Esophagus squamous epithelium (tissue), 5 donors: ENCODE measurements at regions not wholly inside any gene's neighbourhood (a gene's known extent, or its start where the extent isn't known, plus 50 kb on each side); places are given as distances from the start of the nearest gene placed in this dataset.

Experiments
- DNase-seq: peaks from one replicate; lab custom pipeline; 2025; lab: John Stamatoyannopoulos, UW
- H3K27ac ChIP-seq, 4 donors: fragments of 200-600 bp; sonication (generic); one replicate each; pipeline ENCODE4 v1.5.1; 2016 to 2019; ENCODE audit warnings: mild to moderate bottlenecking in 1 of 4
- H3K27me3 ChIP-seq, 4 donors: fragments of 200-600 bp; sonication (generic); 1 replicate in 3 of 4; 2 replicates in 1 of 4; pipeline versions ENCODE4 v1.5.1 to v1.6.0; 2017 to 2021; ENCODE audit warnings: antibody characterized with exemption in 1 of 4
- H3K36me3 ChIP-seq, 3 donors: fragments of 200-600 bp; sonication (generic); one replicate each; pipeline ENCODE4 v1.5.1; 2016 to 2019
- H3K4me1 ChIP-seq, 3 donors: fragments of 200-600 bp; sonication (generic); one replicate each; pipeline ENCODE4 v1.5.1; 2017 to 2019
- H3K4me3 ChIP-seq, 4 donors: fragments of 200-600 bp; sonication (generic); 1 replicate in 3 of 4; 2 replicates in 1 of 4; pipeline ENCODE4 v1.5.1; 2016 to 2019; ENCODE audit warnings: mild to moderate bottlenecking in 2 of 4, moderate library complexity in 1 of 4
- H3K9me3 ChIP-seq, 3 donors: fragments of 200-600 bp; sonication (generic); one replicate each; pipeline ENCODE4 v1.5.1; 2016 to 2019
- CTCF ChIP-seq, 6 experiments: fragments of 450-650 bp in 4 of 6; fragments of 200-600 bp in 2 of 6; sonication (generic) in 2 of 6; IDR thresholded peaks; one replicate each; pipeline ENCODE4 v1.5.1; 2016 to 2019; ENCODE audit warnings: antibody characterized with exemption in 6 of 6, mild to moderate bottlenecking in 4 of 6, moderate library complexity in 4 of 6
- POLR2A ChIP-seq, 4 donors: fragments of 450-650 bp; IDR thresholded peaks; one replicate each; pipeline ENCODE4 v1.6.1; 2017; ENCODE audit warnings: antibody characterized with exemption in 4 of 4, mild to moderate bottlenecking in 4 of 4, moderate library complexity in 3 of 4
- WGBS, 2 donors: methylation state at CpG; one replicate each; pipeline ENCODE4 v1.1.5; 2018; 5-methylcytosine and 5-hydroxymethylcytosine counted together
- intact Hi-C: fragments of 100-400 bp; cut with DNase I; formaldehyde crosslinking; loops from one replicate; pipeline ENCODE4 v1.15.0; 2022
- donor health status: DM: yes; HTN: yes; CAD: no.

- Histone ChIP-seq H3K27me3 (no peaks in the 10 kb centered on the region), H3K27ac (no peak overlapping the region), H3K36me3 (peaks cover 0 to 28% (median 0%) of the 10 kb centered on the region in 3 donors), H3K9me3 (no peaks in the 10 kb centered on the region), H3K4me3 (no peak overlapping the region), H3K4me1 (no peaks in the 10 kb centered on the region)
- WGBS, 2 donors: 89 to 90% methylated on average over 8 of the region's 8 CpGs
- TF ChIP-seq CTCF (IDR thresholded peaks at IDR 0.05): no peak
- no peak for TF ChIP-seq POLR2A (IDR thresholded peaks at IDR 0.05)
- intact Hi-C loops: no loop called here
- DNase-seq: no peak
Observed at GRCh38 chr14:71514941-71515919, 417.0 kb upstream of the RGS6 start.

- Histone ChIP-seq H3K36me3 (no peaks in the 10 kb centered on the region), H3K4me1 (no peaks in the 10 kb centered on the region), H3K4me3 (no peak overlapping the region), H3K9me3 (no peaks in the 10 kb centered on the region), H3K27ac (no peak overlapping the region), H3K27me3 (no peaks in the 10 kb centered on the region)
- intact Hi-C loops: no loop called here
- no peak for TF ChIP-seq POLR2A (IDR thresholded peaks at IDR 0.05)
- TF ChIP-seq CTCF (IDR thresholded peaks at IDR 0.05): no peak
- WGBS, 2 donors: 95% methylated on average over 3 of the region's 3 CpGs
- no peak for DNase-seq
Observed at GRCh38 chr14:71521238-71522135, 410.7 kb upstream of the RGS6 start.

- Histone ChIP-seq H3K27ac (no peak overlapping the region), H3K4me1 (no peaks in the 10 kb centered on the region), H3K9me3 (no peaks in the 10 kb centered on the region), H3K27me3 (no peaks in the 10 kb centered on the region), H3K4me3 (no peak overlapping the region), H3K36me3 (no peaks in the 10 kb centered on the region)
- 52 to 68% methylated on average over 2 of the region's 2 CpGs for WGBS, 2 donors
- intact Hi-C loops: no loop called here
- TF ChIP-seq CTCF (IDR thresholded peaks at IDR 0.05) (no peak), POLR2A (IDR thresholded peaks at IDR 0.05) (no peak)
- DNase-seq: no peak
Observed at GRCh38 chr14:71523630-71524319, 408.5 kb upstream of the RGS6 start.

- H3K4me1 ChIP-seq: no peaks in the 10 kb centered on the region
Observed at GRCh38 chr14:71524320-71524982, 407.8 kb upstream of the RGS6 start.

More at GRCh38 chr14:71524320-71524982, 407.8 kb upstream of the RGS6 start:
- no peak for DNase-seq
- H3K27ac ChIP-seq: no peak overlapping the region
- no peaks in the 10 kb centered on the region for H3K9me3 ChIP-seq
- intact Hi-C loops: no loop called here
- no peak for TF ChIP-seq CTCF (IDR thresholded peaks at IDR 0.05)
- TF ChIP-seq POLR2A (IDR thresholded peaks at IDR 0.05): no peak
- WGBS, 2 donors: 84 to 95% methylated on average over 6 of the region's 6 CpGs
- no peak overlapping the region for H3K4me3 ChIP-seq
- peaks cover 0 to 1% (median 0%) of the 10 kb centered on the region in 3 donors for H3K36me3 ChIP-seq
- H3K27me3 ChIP-seq: no peaks in the 10 kb centered on the region
